Coronary artery (tissue), 2 donors: ENCODE measurements at regions not wholly inside any gene's neighbourhood (a gene's known extent, or its start where the extent isn't known, plus 50 kb on each side); places are given as distances from the start of the nearest gene placed in this dataset.

Experiments
- DNase-seq: peaks from one replicate; pipeline ENCODE4 v3.0.0-alpha.2; 2017; ENCODE audit warnings: low spot score
- H3K27ac ChIP-seq, 2 donors: fragments of 200-600 bp; sonication (generic); one replicate each; pipeline ENCODE4 v1.5.1; 2016 to 2019
- H3K4me3 ChIP-seq: fragments of 200-600 bp; sonication (generic); 2 replicates; pipeline ENCODE4 v1.5.1; 2016; ENCODE audit warnings: mild to moderate bottlenecking, moderate library complexity
- CTCF ChIP-seq: fragments of 200-600 bp; sonication (generic); IDR thresholded peaks from one replicate; pipeline ENCODE4 v1.5.1; 2019; ENCODE audit warnings: antibody characterized with exemption

GRCh38 chr6:48199499-48199898, 88.5 kb upstream of the PTCHD4 start:
- DNase-seq, result no peak
- TF ChIP-seq CTCF, result no peak
- Histone ChIP-seq H3K27ac (no peak overlapping the region), H3K4me3 (no peak overlapping the region)

- Histone ChIP-seq H3K4me3 (no peak overlapping the region), H3K27ac (no peak overlapping the region)
- DNase-seq, result no peak
- TF ChIP-seq CTCF, result no peak
These were observed 86.9 kb upstream of the PTCHD4 start for GRCh38 chr6:48197941-48198340.

- H3K4me3 ChIP-seq, result no peak overlapping the region
- DNase-seq, result no peak
- no peak for TF ChIP-seq CTCF
- no peak overlapping the region for H3K27ac ChIP-seq
These were observed 83.7 kb upstream of the PTCHD4 start for GRCh38 chr6:48194596-48195295.

GRCh38 chr6:48188158-48188557, 77.2 kb upstream of the PTCHD4 start:
- no peak for DNase-seq
- no peak overlapping the region for H3K4me3 ChIP-seq
- no peak for TF ChIP-seq CTCF
- H3K27ac ChIP-seq, result no peak overlapping the region

DNA sequence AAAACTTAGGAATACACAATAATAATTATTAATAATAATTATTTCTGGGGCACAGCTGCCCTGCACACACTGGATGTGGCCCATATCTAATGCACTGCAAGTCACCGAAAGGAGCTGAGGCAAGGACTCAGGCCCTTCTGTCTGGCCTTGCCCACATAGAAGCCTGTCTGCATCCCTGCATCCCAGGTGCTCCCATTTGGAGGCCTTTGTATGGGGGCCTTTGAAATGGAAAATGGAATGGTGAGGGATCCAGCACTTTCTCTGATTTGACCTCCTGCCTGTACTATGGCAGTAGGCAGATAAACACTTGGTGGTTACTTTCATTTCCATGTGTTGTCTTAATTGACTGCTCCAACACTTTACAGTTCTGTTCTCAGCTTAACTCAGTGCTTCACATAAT, 75.7 kb upstream of the PTCHD4 start:
- Histone ChIP-seq H3K27ac (no peak overlapping the region), H3K4me3 (no peak overlapping the region)
- no peak for TF ChIP-seq CTCF
- no peak for DNase-seq

DNA sequence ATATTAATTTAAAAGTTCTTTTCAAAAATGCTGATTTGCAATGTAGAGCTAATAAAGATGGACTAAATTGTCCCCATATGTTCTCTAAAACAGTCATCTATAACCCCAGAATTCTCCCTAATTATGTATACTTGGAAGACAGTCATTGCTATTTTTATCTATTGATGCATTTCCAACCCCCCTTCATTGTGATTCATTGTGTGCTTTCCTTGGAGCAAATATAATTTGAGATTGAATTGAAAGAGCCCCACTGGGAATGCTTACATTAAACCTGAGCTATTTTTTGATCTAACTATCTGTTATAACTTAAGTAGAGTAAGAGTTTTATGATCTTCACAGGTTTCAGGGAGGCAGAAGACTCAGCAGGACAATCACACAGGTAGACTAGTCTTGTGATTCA, 73.7 kb upstream of the PTCHD4 start:
- DNase-seq, result no peak
- Histone ChIP-seq H3K27ac (no peak overlapping the region), H3K4me3 (no peak overlapping the region)
- no peak for TF ChIP-seq CTCF

GRCh38 chr6:48183811-48184605, 73.0 kb upstream of the PTCHD4 start:
- Histone ChIP-seq H3K27ac (no peak overlapping the region), H3K4me3 (no peak overlapping the region)
- DNase-seq, result no peak
- TF ChIP-seq CTCF, result no peak
